ENCODE measurements at regions not wholly inside any gene's neighbourhood (a gene's known extent, or its start where the extent isn't known, plus 50 kb on each side); places are given as distances from the start of the nearest gene placed in this dataset.

DNA sequence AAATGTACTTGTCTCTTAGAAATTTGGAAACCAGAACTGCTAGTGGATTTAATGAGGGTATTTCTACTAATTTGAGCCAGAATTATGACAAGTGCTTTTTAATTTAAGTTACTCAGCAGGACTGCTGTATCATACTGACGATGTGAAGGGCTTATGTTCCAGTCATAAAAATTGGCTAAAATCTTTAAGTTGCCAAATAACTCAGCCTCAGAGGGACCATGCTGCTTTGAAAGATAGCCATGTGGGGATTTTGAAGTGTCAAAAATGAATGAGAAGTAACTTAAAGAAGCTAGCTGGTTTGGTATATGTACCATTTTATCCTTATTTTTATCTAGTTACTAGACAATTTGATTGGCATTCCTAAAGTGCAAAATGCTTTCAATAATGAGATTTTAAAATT is 545.0 kb downstream of the DIPK2A start:
- no CpG with 5 or more reads among the region's 1 CpG for WGBS (ENCODE audit: extremely low coverage, insufficient read length, low lambda C conversion rate)
- Histone ChIP-seq H3K23ac (ENCODE audit: insufficient read length, low read depth, low read length) (no peak overlapping the region), H2BK20ac (ENCODE audit: low read depth, low read length, poor library complexity, severe bottlenecking) (no peak overlapping the region), H4K8ac (replicated peaks; ENCODE audit: insufficient read length, low read depth, low read length) (no peak overlapping the region), H2BK15ac (ENCODE audit: low read depth, low read length) (no peak overlapping the region), H3K9ac (ENCODE audit: extremely low read depth, insufficient read length, low read length) (no peak overlapping the region), H2AFZ (ENCODE audit: low read length) (no peak overlapping the region), H3K79me2 (ENCODE audit: insufficient read depth, low read length) (no peaks in the 10 kb centered on the region), H3T11ph (ENCODE audit: low read length) (no peak overlapping the region), H3K56ac (ENCODE audit: insufficient read length, low read depth, low read length) (no peak overlapping the region), H4K91ac (ENCODE audit: insufficient read length, low read depth, low read length) (no peak overlapping the region), H3K27ac (ENCODE audit: insufficient read length, low read depth, low read length) (no peak overlapping the region), H2BK5ac (ENCODE audit: insufficient read length, low read length) (no peak overlapping the region), H3K4ac (ENCODE audit: low read depth, low read length) (no peak overlapping the region), H3K9me3 (ENCODE audit: control insufficient read depth, low read depth, low read length) (no peaks in the 10 kb centered on the region), H2AK5ac (ENCODE audit: insufficient read length, low read length) (no peak overlapping the region), H3K4me1 (ENCODE audit: insufficient read depth, low read length) (no peaks in the 10 kb centered on the region), H2BK120ac (ENCODE audit: low read depth, low read length, poor library complexity, severe bottlenecking) (no peak overlapping the region), H3K27me3 (ENCODE audit: insufficient read depth, low read length) (no peaks in the 10 kb centered on the region), H4K20me1 (ENCODE audit: control insufficient read depth, insufficient read depth, insufficient read length) (no peaks in the 10 kb centered on the region), H4K5ac (ENCODE audit: insufficient read length, low read depth, low read length) (no peak overlapping the region), H3K14ac (ENCODE audit: insufficient read depth, low read length) (no peak overlapping the region), H3K18ac (ENCODE audit: insufficient read length, low read depth, low read length) (no peak overlapping the region), H2BK12ac (ENCODE audit: insufficient read length, low read depth, low read length) (no peak overlapping the region), H3K79me1 (ENCODE audit: insufficient read depth, low read depth, low read length, poor library complexity, severe bottlenecking) (no peaks in the 10 kb centered on the region), H3K23me2 (ENCODE audit: insufficient read length, low read depth, low read length, poor library complexity, severe bottlenecking) (no peaks in the 10 kb centered on the region), H3K4me2 (ENCODE audit: insufficient read depth, insufficient read length, low read length) (no peak overlapping the region)
- Mint-ChIP-seq H3K36me3 (ENCODE audit: insufficient read depth in 1 of 3, low read depth in 3 of 3) (no peaks in the 10 kb centered on the region), H3K4me1 (no peaks in the 10 kb centered on the region; a peak in 1 of 4 replicates), H3K9me3 (no peaks in the 10 kb centered on the region), H3K4me3 (no peak overlapping the region), H3K27ac (no peak overlapping the region), H3K27me3 (ENCODE audit: low read depth) (no peaks in the 10 kb centered on the region)
- TF ChIP-seq, protein P1, sequence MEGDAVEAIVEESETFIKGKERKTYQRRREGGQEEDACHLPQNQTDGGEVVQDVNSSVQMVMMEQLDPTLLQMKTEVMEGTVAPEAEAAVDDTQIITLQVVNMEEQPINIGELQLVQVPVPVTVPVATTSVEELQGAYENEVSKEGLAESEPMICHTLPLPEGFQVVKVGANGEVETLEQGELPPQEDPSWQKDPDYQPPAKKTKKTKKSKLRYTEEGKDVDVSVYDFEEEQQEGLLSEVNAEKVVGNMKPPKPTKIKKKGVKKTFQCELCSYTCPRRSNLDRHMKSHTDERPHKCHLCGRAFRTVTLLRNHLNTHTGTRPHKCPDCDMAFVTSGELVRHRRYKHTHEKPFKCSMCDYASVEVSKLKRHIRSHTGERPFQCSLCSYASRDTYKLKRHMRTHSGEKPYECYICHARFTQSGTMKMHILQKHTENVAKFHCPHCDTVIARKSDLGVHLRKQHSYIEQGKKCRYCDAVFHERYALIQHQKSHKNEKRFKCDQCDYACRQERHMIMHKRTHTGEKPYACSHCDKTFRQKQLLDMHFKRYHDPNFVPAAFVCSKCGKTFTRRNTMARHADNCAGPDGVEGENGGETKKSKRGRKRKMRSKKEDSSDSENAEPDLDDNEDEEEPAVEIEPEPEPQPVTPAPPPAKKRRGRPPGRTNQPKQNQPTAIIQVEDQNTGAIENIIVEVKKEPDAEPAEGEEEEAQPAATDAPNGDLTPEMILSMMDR (conservative IDR thresholded peaks at IDR 0.05), result no peak
- no peak for DNase-seq

Measured in H9 (cell line).